ENCODE measurements at regions not wholly inside any gene's neighbourhood (a gene's known extent, or its start where the extent isn't known, plus 50 kb on each side); places are given as distances from the start of the nearest gene placed in this dataset.

- Mint-ChIP-seq H3K36me3 (ENCODE audit: low read depth) (no peaks in the 10 kb centered on the region), H3K9me3 (ENCODE audit: low read depth) (no peaks in the 10 kb centered on the region), H3K4me1 (ENCODE audit: low read depth) (no peaks in the 10 kb centered on the region), H3K27me3 (ENCODE audit: low read depth) (peaks cover 7% of the 10 kb centered on the region), H3K27ac (ENCODE audit: unreplicated experiment) (no peak overlapping the region), H3K4me3 (ENCODE audit: unreplicated experiment) (no peak overlapping the region)
- DNase-seq (ENCODE audit: low spot score): no peak
- no peak for TF ChIP-seq CTCF (IDR thresholded peaks at IDR 0.05)
Measured at GRCh38 chr2:2523461-2524347, 192.6 kb upstream of the MYT1L start.

- Mint-ChIP-seq H3K4me1 (ENCODE audit: low read depth) (no peaks in the 10 kb centered on the region), H3K27ac (ENCODE audit: unreplicated experiment) (no peak overlapping the region), H3K4me3 (ENCODE audit: unreplicated experiment) (no peak overlapping the region), H3K9me3 (ENCODE audit: low read depth) (no peaks in the 10 kb centered on the region), H3K27me3 (ENCODE audit: low read depth) (peaks cover 11% of the 10 kb centered on the region), H3K36me3 (ENCODE audit: low read depth) (no peaks in the 10 kb centered on the region)
- no peak for TF ChIP-seq CTCF (IDR thresholded peaks at IDR 0.05)
- DNase-seq (ENCODE audit: low spot score): no peak
Measured at GRCh38 chr2:2520401-2520811, 189.3 kb upstream of the MYT1L start.

- Mint-ChIP-seq H3K4me3 (ENCODE audit: unreplicated experiment) (no peak overlapping the region), H3K27me3 (ENCODE audit: low read depth) (peaks cover 13% of the 10 kb centered on the region), H3K9me3 (ENCODE audit: low read depth) (no peaks in the 10 kb centered on the region), H3K4me1 (ENCODE audit: low read depth) (no peaks in the 10 kb centered on the region), H3K36me3 (ENCODE audit: low read depth) (no peaks in the 10 kb centered on the region), H3K27ac (ENCODE audit: unreplicated experiment) (no peak overlapping the region)
- TF ChIP-seq CTCF (IDR thresholded peaks at IDR 0.05): no peak
- no peak for DNase-seq (ENCODE audit: low spot score)
Measured at GRCh38 chr2:2519381-2519780, 188.3 kb upstream of the MYT1L start.

GRCh38 chr2:2517399-2517798, 186.3 kb upstream of the MYT1L start:
- no peak for DNase-seq (ENCODE audit: low spot score)
- H3K4me1 Mint-ChIP-seq (ENCODE audit: low read depth): no peaks in the 10 kb centered on the region
- no peaks in the 10 kb centered on the region for H3K36me3 Mint-ChIP-seq (ENCODE audit: low read depth)
- H3K27ac Mint-ChIP-seq (ENCODE audit: unreplicated experiment): no peak overlapping the region
- peaks cover 14% of the 10 kb centered on the region for H3K27me3 Mint-ChIP-seq (ENCODE audit: low read depth)
- no peak overlapping the region for H3K4me3 Mint-ChIP-seq (ENCODE audit: unreplicated experiment)
- no peak for TF ChIP-seq CTCF (IDR thresholded peaks at IDR 0.05)
- H3K9me3 Mint-ChIP-seq (ENCODE audit: low read depth): no peaks in the 10 kb centered on the region

- H3K27me3 Mint-ChIP-seq (ENCODE audit: low read depth): peaks cover 12% of the 10 kb centered on the region
Measured at GRCh38 chr2:2516386-2516785, 185.3 kb upstream of the MYT1L start.

More at GRCh38 chr2:2516386-2516785, 185.3 kb upstream of the MYT1L start:
- DNase-seq (ENCODE audit: low spot score): no peak
- Mint-ChIP-seq H3K36me3 (ENCODE audit: low read depth) (no peaks in the 10 kb centered on the region), H3K9me3 (ENCODE audit: low read depth) (no peaks in the 10 kb centered on the region), H3K4me3 (ENCODE audit: unreplicated experiment) (no peak overlapping the region), H3K4me1 (ENCODE audit: low read depth) (no peaks in the 10 kb centered on the region), H3K27ac (ENCODE audit: unreplicated experiment) (no peak overlapping the region)
- no peak for TF ChIP-seq CTCF (IDR thresholded peaks at IDR 0.05)

Data from chondrocyte (in vitro differentiated cells).